GM06990 (cell line): ENCODE measurements at regions not wholly inside any gene's neighbourhood (a gene's known extent, or its start where the extent isn't known, plus 50 kb on each side); places are given as distances from the start of the nearest gene placed in this dataset.

Experiments used
- DNase-seq: peaks from one replicate; pipeline ENCODE4 v3.0.0-alpha.2; 2011; ENCODE audit not compliant: insufficient read length; ENCODE audit errors: extremely low read depth
- H3K27me3 ChIP-seq: replicated peaks from 2 replicates; pipeline ENCODE4 v1.6.0; 2011; ENCODE audit warnings: low read length; ENCODE audit not compliant: control insufficient read depth, insufficient read depth
- H3K36me3 ChIP-seq: 2 replicates; pipeline ENCODE4 v1.5.1; 2011; ENCODE audit warnings: low read length; ENCODE audit not compliant: control insufficient read depth, insufficient read depth
- H3K4me3 ChIP-seq: replicated peaks from 2 replicates; pipeline ENCODE4 v1.5.1; 2011; ENCODE audit warnings: low read depth, mild to moderate bottlenecking, control low read depth, low read length
- CTCF ChIP-seq: IDR thresholded peaks from 2 replicates; pipeline ENCODE4 v1.5.1; 2011; ENCODE audit warnings: low read length, control low read depth, mild to moderate bottlenecking, inconsistent platforms; ENCODE audit not compliant: insufficient read depth, poor library complexity, severe bottlenecking

GRCh38 chr11:92141159-92141558 lies 83.5 kb upstream of the FAT3 start:
- TF ChIP-seq CTCF, result no peak
- H3K27me3 ChIP-seq, result no peaks in the 10 kb centered on the region
- no peak overlapping the region for H3K4me3 ChIP-seq
- no peaks in the 10 kb centered on the region for H3K36me3 ChIP-seq
- DNase-seq, result no peak

DNA sequence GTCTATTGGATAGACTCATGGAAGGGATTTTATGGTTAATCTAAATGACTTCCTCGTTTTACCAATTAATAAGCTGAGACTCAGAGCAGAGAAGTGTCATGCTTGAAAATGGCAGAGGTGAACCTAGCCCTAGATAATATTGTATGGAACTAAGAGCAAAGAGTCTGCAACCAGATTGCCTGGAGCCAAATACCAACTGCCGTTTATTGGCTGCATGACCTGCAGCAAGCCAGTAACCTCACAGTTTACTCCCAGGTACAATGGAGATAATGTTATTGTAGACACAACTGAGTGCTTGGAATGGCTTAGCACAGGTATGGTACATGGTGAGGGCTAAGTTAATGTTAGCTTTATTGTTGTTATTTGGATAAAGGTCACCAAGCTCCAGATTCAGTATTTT lies 84.6 kb upstream of the FAT3 start:
- no peak overlapping the region for H3K4me3 ChIP-seq
- H3K27me3 ChIP-seq, result no peaks in the 10 kb centered on the region
- no peak for DNase-seq
- no peaks in the 10 kb centered on the region for H3K36me3 ChIP-seq
- no peak for TF ChIP-seq CTCF

GRCh38 chr11:92138296-92138695 lies 86.3 kb upstream of the FAT3 start:
- Histone ChIP-seq H3K4me3 (no peak overlapping the region), H3K36me3 (no peaks in the 10 kb centered on the region), H3K27me3 (no peaks in the 10 kb centered on the region)
- no peak for TF ChIP-seq CTCF
- no peak for DNase-seq

GRCh38 chr11:92137747-92138146 lies 86.9 kb upstream of the FAT3 start:
- H3K27me3 ChIP-seq, result no peaks in the 10 kb centered on the region
- no peak for DNase-seq
- TF ChIP-seq CTCF, result no peak
- no peak overlapping the region for H3K4me3 ChIP-seq
- H3K36me3 ChIP-seq, result no peaks in the 10 kb centered on the region

GRCh38 chr11:92136797-92137196 lies 87.8 kb upstream of the FAT3 start:
- Histone ChIP-seq H3K4me3 (no peak overlapping the region), H3K27me3 (no peaks in the 10 kb centered on the region), H3K36me3 (no peaks in the 10 kb centered on the region)
- TF ChIP-seq CTCF, result no peak
- no peak for DNase-seq

- TF ChIP-seq CTCF, result no peak
- H3K4me3 ChIP-seq, result no peak overlapping the region
- no peaks in the 10 kb centered on the region for H3K36me3 ChIP-seq
- no peaks in the 10 kb centered on the region for H3K27me3 ChIP-seq
- no peak for DNase-seq
These were observed 93.2 kb upstream of the FAT3 start for GRCh38 chr11:92131289-92131865.
